Natural killer cell (primary cell): ENCODE measurements at regions not wholly inside any gene's neighbourhood (a gene's known extent, or its start where the extent isn't known, plus 50 kb on each side); places are given as distances from the start of the nearest gene placed in this dataset.

ENCODE experiments used
- ATAC-seq, 3 donors: fragments of 150-1000 bp in 2 of 3; fragments of 200-7000 bp in 1 of 3; cut with Tn5 transposase; 1 replicate in 1 of 3; 2 replicates in 2 of 3; pipeline ENCODE4 v1.10.0; 2021; ENCODE audit warnings: mild to moderate bottlenecking in 2 of 3, moderate library complexity in 2 of 3
- DNase-seq, 2 donors: peaks; one replicate each; pipeline versions ENCODE4 v3.0.0 to v3.0.0-alpha.2; 2013 to 2021; ENCODE audit warnings: mixed read lengths in 1 of 2
- H3K27ac ChIP-seq: one replicate; pipeline ENCODE4 v1.5.1; 2013; ENCODE audit warnings: mild to moderate bottlenecking, low read length
- H3K27me3 ChIP-seq: one replicate; pipeline ENCODE4 v1.6.1; 2013; ENCODE audit warnings: low read length; ENCODE audit not compliant: control insufficient read depth, insufficient read depth
- H3K36me3 ChIP-seq: one replicate; pipeline ENCODE4 v1.6.1; 2013; ENCODE audit warnings: low read length; ENCODE audit not compliant: control insufficient read depth, insufficient read depth
- H3K4me1 ChIP-seq: one replicate; pipeline ENCODE4 v1.6.1; 2013; ENCODE audit warnings: low read length; ENCODE audit not compliant: control insufficient read depth, insufficient read depth
- H3K4me3 ChIP-seq: one replicate; pipeline ENCODE4 v1.5.1; 2013; ENCODE audit warnings: low read length
- H3K9me3 ChIP-seq: one replicate; pipeline ENCODE4 v1.6.1; 2013; ENCODE audit warnings: low read length; ENCODE audit not compliant: control insufficient read depth, insufficient read depth
- H3K27ac Mint-ChIP-seq, 2 donors: one replicate each; pipeline ENCODE4 v1.8.0; 2022; ENCODE audit warnings: mild to moderate bottlenecking in 2 of 2, mixed read lengths in 2 of 2, moderate library complexity in 1 of 2
- H3K27me3 Mint-ChIP-seq, 2 donors: one replicate each; pipeline ENCODE4 v1.8.0; 2022; ENCODE audit warnings: low read depth in 2 of 2, mixed read lengths in 2 of 2
- H3K36me3 Mint-ChIP-seq: one replicate; pipeline ENCODE4 v1.8.0; 2022; ENCODE audit warnings: mixed read lengths
- H3K4me1 Mint-ChIP-seq, 2 donors: one replicate each; pipeline ENCODE4 v1.8.0; 2022; ENCODE audit warnings: mixed read lengths in 2 of 2
- H3K4me3 Mint-ChIP-seq: one replicate; pipeline ENCODE4 v1.8.0; 2022; ENCODE audit warnings: mild to moderate bottlenecking, moderate library complexity, mixed read lengths
- H3K9me3 Mint-ChIP-seq, 2 donors: one replicate each; pipeline ENCODE4 v1.8.0; 2022; ENCODE audit warnings: mixed read lengths in 2 of 2
- CTCF ChIP-seq: fragments of 200-600 bp; IDR thresholded peaks from one replicate; pipeline ENCODE4 v1.8.0; 2022; ENCODE audit warnings: antibody characterized with exemption
- WGBS: methylation state at CpG from one replicate; pipeline ENCODE4 v1.1.7; 2013; ENCODE audit warnings: missing lambda C conversion rate; ENCODE audit not compliant: insufficient coverage; 5-methylcytosine and 5-hydroxymethylcytosine counted together
- intact Hi-C: fragments of 100-400 bp; cut with micrococcal nuclease; formaldehyde crosslinking; loops from one replicate; pipeline ENCODE4 v1.14.2; 2022

DNA sequence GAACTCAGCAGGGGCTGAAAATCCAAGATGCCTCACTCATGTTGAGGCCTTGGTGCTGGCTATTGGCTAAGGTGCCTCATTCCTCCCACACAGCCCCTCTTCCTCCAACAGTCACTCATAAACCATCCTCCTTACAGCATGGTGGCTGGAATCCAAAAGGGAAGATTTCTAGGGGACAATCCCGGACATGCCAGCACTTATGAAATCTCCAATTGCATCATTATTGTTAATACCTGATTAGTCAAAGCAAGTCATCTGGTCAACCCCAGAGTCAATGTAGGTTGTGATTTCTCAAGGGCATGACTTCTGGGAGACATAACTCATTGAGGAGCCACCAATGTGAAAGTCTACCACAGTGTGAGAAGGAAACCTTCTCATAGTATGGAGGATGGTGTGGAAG, 506.6 kb upstream of the NOX3 start:
- H3K27ac Mint-ChIP-seq = no peak overlapping the region
- TF ChIP-seq CTCF = no peak
- Histone ChIP-seq H3K4me1 (no peaks in the 10 kb centered on the region), H3K9me3 (no peaks in the 10 kb centered on the region), H3K4me3 (no peak overlapping the region), H3K27me3 (no peaks in the 10 kb centered on the region), H3K27ac (no peak overlapping the region), H3K36me3 (no peaks in the 10 kb centered on the region)
- 70% methylated on average over 1 of the region's 1 CpG for WGBS
- H3K4me3 Mint-ChIP-seq = no peak overlapping the region
- no peaks in the 10 kb centered on the region for H3K27me3 Mint-ChIP-seq
- intact Hi-C loops = no loop called here
- H3K9me3 Mint-ChIP-seq = peaks cover 3 to 5% of the 10 kb centered on the region in 2 donors
- ATAC-seq (no peak), DNase-seq (no peak)
- H3K36me3 Mint-ChIP-seq = no peaks in the 10 kb centered on the region
- H3K4me1 Mint-ChIP-seq = no peaks in the 10 kb centered on the region

- Histone ChIP-seq H3K27me3 (no peaks in the 10 kb centered on the region), H3K4me3 (no peak overlapping the region), H3K27ac (no peak overlapping the region), H3K4me1 (no peaks in the 10 kb centered on the region), H3K9me3 (no peaks in the 10 kb centered on the region), H3K36me3 (no peaks in the 10 kb centered on the region)
- Mint-ChIP-seq H3K27ac (no peak overlapping the region), H3K36me3 (no peaks in the 10 kb centered on the region), H3K4me1 (no peaks in the 10 kb centered on the region), H3K4me3 (no peak overlapping the region), H3K27me3 (no peaks in the 10 kb centered on the region), H3K9me3 (peaks cover 3 to 5% of the 10 kb centered on the region in 2 donors)
- 93% methylated on average over 6 of the region's 6 CpGs for WGBS
- intact Hi-C loops = no loop called here
- ATAC-seq (no peak), DNase-seq (no peak)
- TF ChIP-seq CTCF = no peak
Measured at GRCh38 chr6:155959898-155960495, 504.4 kb upstream of the NOX3 start.

DNA sequence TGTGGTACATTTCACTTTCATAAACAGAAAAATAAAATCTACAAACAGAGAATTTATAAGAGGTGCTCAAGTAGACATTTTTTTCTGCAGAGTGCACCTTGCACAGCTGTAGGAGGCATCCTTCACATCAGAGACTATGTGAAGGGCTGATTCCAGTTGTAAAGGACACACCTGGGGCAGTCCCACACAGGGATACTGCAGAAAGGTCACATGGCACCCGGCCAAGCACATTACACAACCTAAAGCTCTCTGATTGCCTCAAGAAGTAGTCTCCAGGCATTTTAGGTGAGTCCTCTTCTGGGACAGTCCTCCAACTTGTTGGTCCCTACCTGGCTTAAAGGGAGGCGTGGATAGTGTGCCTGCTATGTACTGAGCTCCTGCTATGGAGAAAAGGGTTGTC, 502.9 kb upstream of the NOX3 start:
- no peaks in the 10 kb centered on the region for H3K9me3 ChIP-seq
- WGBS = 79% methylated on average over 2 of the region's 2 CpGs
- no peaks in the 10 kb centered on the region for H3K36me3 ChIP-seq
- no peaks in the 10 kb centered on the region for H3K27me3 ChIP-seq
- H3K27ac ChIP-seq = no peak overlapping the region
- H3K27ac Mint-ChIP-seq = no peak overlapping the region
- H3K36me3 Mint-ChIP-seq = no peaks in the 10 kb centered on the region
- H3K4me3 ChIP-seq = no peak overlapping the region
- no peaks in the 10 kb centered on the region for H3K4me1 ChIP-seq
- H3K27me3 Mint-ChIP-seq = no peaks in the 10 kb centered on the region
- no peak for DNase-seq
- no peak for TF ChIP-seq CTCF
- intact Hi-C loops = no loop called here
- H3K4me3 Mint-ChIP-seq = no peak overlapping the region
- no peak for ATAC-seq
- H3K4me1 Mint-ChIP-seq = no peaks in the 10 kb centered on the region
- peaks cover 5 to 6% of the 10 kb centered on the region in 2 donors for H3K9me3 Mint-ChIP-seq

- Histone ChIP-seq H3K4me3 (no peak overlapping the region), H3K9me3 (no peaks in the 10 kb centered on the region), H3K4me1 (no peaks in the 10 kb centered on the region), H3K27me3 (no peaks in the 10 kb centered on the region), H3K36me3 (no peaks in the 10 kb centered on the region), H3K27ac (no peak overlapping the region)
- no peaks in the 10 kb centered on the region for H3K4me1 Mint-ChIP-seq
- TF ChIP-seq CTCF = no peak
- H3K27me3 Mint-ChIP-seq = peaks cover 0 to 5% of the 10 kb centered on the region in 2 donors
- no peak overlapping the region for H3K27ac Mint-ChIP-seq
- H3K36me3 Mint-ChIP-seq = no peaks in the 10 kb centered on the region
- H3K9me3 Mint-ChIP-seq = peaks cover 8% of the 10 kb centered on the region in 2 donors
- intact Hi-C loops = no loop called here
- no peak overlapping the region for H3K4me3 Mint-ChIP-seq
- WGBS = 55% methylated on average over 4 of the region's 6 CpGs
- DNase-seq (no peak), ATAC-seq (peak in 1 of 3 donors; percentile 53)
Measured at GRCh38 chr6:155955038-155955437, 499.4 kb upstream of the NOX3 start.
